Cardiac septum (tissue), 1 donor: ENCODE measurements at regions not wholly inside any gene's neighbourhood (a gene's known extent, or its start where the extent isn't known, plus 50 kb on each side); places are given as distances from the start of the nearest gene placed in this dataset.

Experiments used
- DNase-seq: peaks from one replicate; pipeline ENCODE4 v3.0.0-alpha.2; 2020; ENCODE audit warnings: low spot score
- intact Hi-C: fragments of 100-400 bp; cut with DNase I; formaldehyde crosslinking; loops from one replicate; pipeline ENCODE4 v1.14.0; 2022
- donor health status: DM: no; HTN: no; CAD: no.

- intact Hi-C loops, result no loop called here
- no peak for DNase-seq
Measured at GRCh38 chr2:81991282-81991681, 1686.7 kb upstream of the LRRTM1 start.

- no peak for DNase-seq
- intact Hi-C loops, result no loop called here
Measured at GRCh38 chr2:81987370-81987769, 1682.8 kb upstream of the LRRTM1 start.

- DNase-seq, result no peak
- intact Hi-C loops, result no loop called here
Measured at GRCh38 chr2:81984969-81985637, 1680.6 kb upstream of the LRRTM1 start.

GRCh38 chr2:81981585-81981984, 1677.0 kb upstream of the LRRTM1 start:
- intact Hi-C loops, result no loop called here

GRCh38 chr2:81979086-81979485, 1674.5 kb upstream of the LRRTM1 start:
- intact Hi-C loops, result no loop called here
- no peak for DNase-seq

More at GRCh38 chr2:81981585-81981984, 1677.0 kb upstream of the LRRTM1 start:
- no peak for DNase-seq

GRCh38 chr2:81976998-81977397, 1672.4 kb upstream of the LRRTM1 start:
- intact Hi-C loops, result no loop called here
- no peak for DNase-seq

- DNase-seq, result no peak
- intact Hi-C loops, result no loop called here
Measured at GRCh38 chr2:81974216-81974615, 1669.7 kb upstream of the LRRTM1 start.

- no peak for DNase-seq
- intact Hi-C loops, result no loop called here
Measured at GRCh38 chr2:81942876-81943275, 1638.3 kb upstream of the LRRTM1 start.

GRCh38 chr2:81942136-81942680, 1637.7 kb upstream of the LRRTM1 start:
- DNase-seq, result no peak
- intact Hi-C loops, result no loop called here

GRCh38 chr2:81940266-81940955, 1635.9 kb upstream of the LRRTM1 start:
- DNase-seq, result no peak

GRCh38 chr2:81937944-81938343, 1633.4 kb upstream of the LRRTM1 start:
- DNase-seq, result no peak
- intact Hi-C loops, result no loop called here

More at GRCh38 chr2:81940266-81940955, 1635.9 kb upstream of the LRRTM1 start:
- intact Hi-C loops, result no loop called here

- intact Hi-C loops, result no loop called here
- DNase-seq, result no peak
Measured at GRCh38 chr2:81903534-81903933, 1599.0 kb upstream of the LRRTM1 start.

- intact Hi-C loops, result no loop called here
- no peak for DNase-seq
Measured at GRCh38 chr2:81901017-81901416, 1596.5 kb upstream of the LRRTM1 start.

GRCh38 chr2:81895620-81896250, 1591.2 kb upstream of the LRRTM1 start:
- DNase-seq, result no peak
- intact Hi-C loops, result no loop called here

- intact Hi-C loops, result no loop called here
- DNase-seq, result no peak
Measured at GRCh38 chr2:81894451-81894990, 1590.0 kb upstream of the LRRTM1 start.

GRCh38 chr2:81876624-81877023, 1572.1 kb upstream of the LRRTM1 start:
- DNase-seq, result no peak
- intact Hi-C loops, result no loop called here

- intact Hi-C loops, result no loop called here
- DNase-seq, result no peak
Measured at GRCh38 chr2:81872006-81872405, 1567.5 kb upstream of the LRRTM1 start.

GRCh38 chr2:81870119-81870518, 1565.6 kb upstream of the LRRTM1 start:
- intact Hi-C loops, result no loop called here
- DNase-seq, result no peak

GRCh38 chr2:81858998-81859397, 1554.4 kb upstream of the LRRTM1 start:
- DNase-seq, result no peak
- intact Hi-C loops, result no loop called here

- intact Hi-C loops, result no loop called here
- no peak for DNase-seq
Measured at GRCh38 chr2:81853341-81853740, 1548.8 kb upstream of the LRRTM1 start.
